Psoas muscle (tissue), 7 donors: ENCODE measurements at regions not wholly inside any gene's neighbourhood (a gene's known extent, or its start where the extent isn't known, plus 50 kb on each side); places are given as distances from the start of the nearest gene placed in this dataset.

Experiments used
- ATAC-seq, 4 donors: fragments of 200-7000 bp; cut with Tn5 transposase; one replicate each; pipeline ENCODE4 v1.9.1; 2020; ENCODE audit warnings: moderate library complexity in 3 of 4, mild to moderate bottlenecking in 2 of 4
- DNase-seq, 2 donors: peaks; one replicate each; pipeline ENCODE4 v3.0.0-alpha.2; 2020
- H3K27ac ChIP-seq: fragments of 200-600 bp; one replicate; pipeline ENCODE4 v1.8.0; 2022
- H3K27me3 ChIP-seq, 3 donors: fragments of 200-600 bp in 1 of 3; one replicate each; pipeline versions ENCODE4 v1.6.1 to v1.8.0; 2013 to 2022; ENCODE audit warnings: low read length in 2 of 3, mild to moderate bottlenecking in 2 of 3, moderate library complexity in 1 of 3; ENCODE audit not compliant: insufficient read depth in 3 of 3
- H3K36me3 ChIP-seq, 2 donors: fragments of 200-600 bp in 1 of 2; one replicate each; pipeline versions ENCODE4 v1.6.1 to v1.8.0; 2013 to 2022; ENCODE audit warnings: low read depth in 1 of 2, mild to moderate bottlenecking in 1 of 2, moderate library complexity in 1 of 2; ENCODE audit not compliant: insufficient read depth in 1 of 2
- H3K4me1 ChIP-seq: fragments of 200-600 bp; one replicate; pipeline ENCODE4 v1.8.0; 2022
- H3K4me3 ChIP-seq: fragments of 200-600 bp; one replicate; pipeline ENCODE4 v1.8.0; 2022; ENCODE audit warnings: mild to moderate bottlenecking
- H3K9me3 ChIP-seq: fragments of 200-600 bp; one replicate; pipeline ENCODE4 v1.8.0; 2022
- CTCF ChIP-seq: fragments of 200-600 bp; IDR thresholded peaks from one replicate; pipeline ENCODE4 v1.8.0; 2022; ENCODE audit warnings: antibody characterized with exemption
- WGBS, 3 donors: extraction: QIAGEN DNeasy Blood & Tissue Kit; methylation state at CpG; one replicate each; pipeline versions ENCODE4 v1.1.6 to v1.1.7; 2013; 5-methylcytosine and 5-hydroxymethylcytosine counted together
- intact Hi-C, 2 donors: fragments of 100-400 bp; cut with DNase I; formaldehyde crosslinking; loops; one replicate each; pipeline versions ENCODE4 v1.11.0 to v1.14.2; 2022
- donor health status: healthy with polysubstance abuse.
- donor health status: DM: no; HTN: no; CAD: no; lungs with moderate emphysema.
- donor health status: Bipolar disorder and iron deficiency.
- donor health status: healthy.
- donor health status: DM: yes; HTN: yes; CAD: no.
- donor health status: DM: no; HTN: no; CAD: no.
- donor health status: DM: yes; HTN: yes; CAD: no.

- TF ChIP-seq CTCF: no peak
- H3K4me3 ChIP-seq: no peak overlapping the region
- no peak overlapping the region for H3K27ac ChIP-seq
- WGBS, 3 donors: 91 to 92% (median 92%) methylated on average over 6 of the region's 6 CpGs
- no peaks in the 10 kb centered on the region for H3K27me3 ChIP-seq
- intact Hi-C loops: no loop called here
- DNase-seq (no peak), ATAC-seq (no peak)
- no peaks in the 10 kb centered on the region for H3K9me3 ChIP-seq
- H3K4me1 ChIP-seq: no peaks in the 10 kb centered on the region
- H3K36me3 ChIP-seq: no peaks in the 10 kb centered on the region
Observed at GRCh38 chr21:14826630-14827029, 238.2 kb downstream of the NRIP1 start.

- 82 to 88% (median 84%) methylated on average over 3 of the region's 3 CpGs for WGBS, 3 donors
- TF ChIP-seq CTCF: no peak
- no peak for DNase-seq
Observed at GRCh38 chr21:14825514-14825974, 239.3 kb downstream of the NRIP1 start.

GRCh38 chr21:14824126-14824525 is 240.7 kb downstream of the NRIP1 start:
- TF ChIP-seq CTCF: no peak
- intact Hi-C loops: no loop called here
- Histone ChIP-seq H3K27me3 (no peaks in the 10 kb centered on the region), H3K4me1 (no peaks in the 10 kb centered on the region), H3K27ac (no peak overlapping the region), H3K4me3 (no peak overlapping the region), H3K36me3 (no peaks in the 10 kb centered on the region), H3K9me3 (no peaks in the 10 kb centered on the region)
- ATAC-seq: no peak
- 76 to 87% (median 80%) methylated on average over 3 of the region's 3 CpGs for WGBS, 3 donors
- no peak for DNase-seq

More at GRCh38 chr21:14825514-14825974, 239.3 kb downstream of the NRIP1 start:
- Histone ChIP-seq H3K27ac (no peak overlapping the region), H3K4me1 (no peaks in the 10 kb centered on the region), H3K4me3 (no peak overlapping the region), H3K27me3 (no peaks in the 10 kb centered on the region), H3K9me3 (no peaks in the 10 kb centered on the region), H3K36me3 (no peaks in the 10 kb centered on the region)
- no peak for ATAC-seq
- intact Hi-C loops: no loop called here

- 22 to 46% (median 38%) methylated on average over 1 of the region's 1 CpG for WGBS, 3 donors
- Histone ChIP-seq H3K4me3 (no peak overlapping the region), H3K9me3 (peaks cover 6% of the 10 kb centered on the region), H3K27me3 (no peaks in the 10 kb centered on the region), H3K4me1 (no peaks in the 10 kb centered on the region), H3K27ac (no peak overlapping the region), H3K36me3 (no peaks in the 10 kb centered on the region)
- ATAC-seq (no peak), DNase-seq (no peak)
- intact Hi-C loops: no loop called here
- no peak for TF ChIP-seq CTCF
Observed at GRCh38 chr21:14817311-14817710, 247.5 kb downstream of the NRIP1 start.

- H3K4me3 ChIP-seq: no peak overlapping the region
- H3K27ac ChIP-seq: no peak overlapping the region
- peaks cover 12% of the 10 kb centered on the region for H3K9me3 ChIP-seq
- no peak for ATAC-seq
- DNase-seq: no peak
- H3K4me1 ChIP-seq: no peaks in the 10 kb centered on the region
- no peaks in the 10 kb centered on the region for H3K36me3 ChIP-seq
- no peaks in the 10 kb centered on the region for H3K27me3 ChIP-seq
- TF ChIP-seq CTCF: no peak
- WGBS, 3 donors: 76 to 79% (median 78%) methylated on average over 3 of the region's 3 CpGs
- intact Hi-C loops: no loop called here
Observed at GRCh38 chr21:14814991-14815390, 249.8 kb downstream of the NRIP1 start.
